ENCODE measurements at regions not wholly inside any gene's neighbourhood (a gene's known extent, or its start where the extent isn't known, plus 50 kb on each side); places are given as distances from the start of the nearest gene placed in this dataset.
"Not testable (repeated sequence)": the region's sequence is repeated elsewhere in the genome, so short reads cannot be mapped to it uniquely, and the experiment has no call there.

GRCh38 chr2:220373878-220374277, 746.4 kb downstream of the SLC4A3 start:
- no peak for DNase-seq

- DNase-seq = no peak
Observed at GRCh38 chr2:220374282-220374681, 746.9 kb downstream of the SLC4A3 start.

- no peak for DNase-seq
Observed at GRCh38 chr2:220377482-220378155, 750.2 kb downstream of the SLC4A3 start.

- DNase-seq = not testable (repeated sequence)
Observed at GRCh38 chr2:220387758-220388157, 760.3 kb downstream of the SLC4A3 start.

GRCh38 chr2:220393711-220394110, 766.3 kb downstream of the SLC4A3 start:
- DNase-seq = no peak

GRCh38 chr2:220394433-220394832, 767.0 kb downstream of the SLC4A3 start:
- DNase-seq = no peak

GRCh38 chr2:220396287-220396686, 768.9 kb downstream of the SLC4A3 start:
- DNase-seq = no peak

- no peak for DNase-seq
Observed at GRCh38 chr2:220410296-220410695, 782.9 kb downstream of the SLC4A3 start.

GRCh38 chr2:220417503-220417902, 790.1 kb downstream of the SLC4A3 start:
- no peak for DNase-seq

- no peak for DNase-seq
Observed at GRCh38 chr2:220419647-220420046, 792.2 kb downstream of the SLC4A3 start.

- DNase-seq = no peak
Observed at GRCh38 chr2:220420820-220421219, 793.4 kb downstream of the SLC4A3 start.

GRCh38 chr2:220422676-220423075, 795.2 kb downstream of the SLC4A3 start:
- no peak for DNase-seq

- DNase-seq = no peak
Observed at GRCh38 chr2:220424561-220424960, 797.1 kb downstream of the SLC4A3 start.

- DNase-seq = no peak
Observed at GRCh38 chr2:220432645-220433044, 805.2 kb downstream of the SLC4A3 start.

GRCh38 chr2:220433131-220433530, 805.7 kb downstream of the SLC4A3 start:
- no peak for DNase-seq

GRCh38 chr2:220434385-220434784, 807.0 kb downstream of the SLC4A3 start:
- DNase-seq = no peak

GRCh38 chr2:220437938-220438337, 810.5 kb downstream of the SLC4A3 start:
- DNase-seq = no peak

- no peak for DNase-seq
Observed at GRCh38 chr2:220440731-220441130, 813.3 kb downstream of the SLC4A3 start.

GRCh38 chr2:220441404-220441803, 814.0 kb downstream of the SLC4A3 start:
- no peak for DNase-seq

- DNase-seq = no peak
Observed at GRCh38 chr2:220442012-220442411, 814.6 kb downstream of the SLC4A3 start.

GRCh38 chr2:220445429-220446105, 818.1 kb downstream of the SLC4A3 start:
- no peak for DNase-seq

GRCh38 chr2:220446106-220446712, 818.8 kb downstream of the SLC4A3 start:
- DNase-seq = no peak

- no peak for DNase-seq
Observed at GRCh38 chr2:220450846-220451245, 823.4 kb downstream of the SLC4A3 start.

- DNase-seq = no peak
Observed at GRCh38 chr2:220451438-220451837, 824.0 kb downstream of the SLC4A3 start.

Data from activated gamma-delta T cell treated with Interleukin-2 at 50 U/mL for 16 hours (primary cell).